ENCODE measurements at regions not wholly inside any gene's neighbourhood (a gene's known extent, or its start where the extent isn't known, plus 50 kb on each side); places are given as distances from the start of the nearest gene placed in this dataset.
A peak's percentile ranks its signal among the peaks of the same experiment; 100 is the strongest.

DNA sequence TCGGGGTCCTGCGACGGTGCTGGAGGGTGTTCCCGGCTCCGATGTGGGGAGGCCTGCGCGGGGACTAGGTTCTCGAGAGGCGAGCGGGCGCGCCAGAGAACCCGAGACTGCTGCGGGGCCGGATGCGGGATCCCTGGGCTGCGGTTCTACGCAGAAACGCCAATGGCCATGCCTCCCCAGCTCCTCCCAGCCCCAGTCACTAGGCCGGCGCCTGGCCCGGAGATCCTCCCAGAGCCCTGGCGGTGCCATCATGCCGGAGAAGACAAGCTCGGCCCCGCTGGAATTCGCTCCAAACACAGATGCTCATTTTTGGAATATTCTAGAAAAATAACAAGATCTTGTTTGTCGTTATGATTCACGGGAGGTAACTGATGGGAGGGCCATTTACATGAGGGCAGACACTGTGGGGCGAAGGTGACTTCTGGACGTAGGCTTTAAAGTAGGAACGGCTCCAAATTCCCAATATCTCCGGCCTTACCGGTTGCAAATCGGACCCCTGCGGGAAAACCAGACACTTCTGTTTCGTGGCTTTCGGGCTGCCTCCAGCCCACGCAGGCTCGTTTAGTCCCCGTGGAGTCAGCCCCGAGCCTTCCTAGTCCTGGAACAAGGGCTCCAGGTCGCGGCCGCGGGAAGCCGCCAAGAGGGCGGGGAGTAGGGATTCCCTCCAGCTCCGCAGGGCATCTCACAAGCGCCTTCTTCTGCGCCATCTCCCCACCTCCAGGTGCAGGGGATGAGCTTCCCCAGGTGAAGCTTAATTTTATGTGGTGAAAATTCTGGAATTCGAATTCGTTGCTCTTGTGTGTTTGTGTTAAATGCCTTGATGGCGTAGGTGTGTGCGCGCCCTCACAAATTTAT lies 74.8 kb upstream of the POLG start:
- Histone ChIP-seq H3K4me3 (peak overlapping the region; percentile 31 to 47 (median 36)), H3K4me1 (peaks cover 29 to 56% (median 50%) of the 10 kb centered on the region in 4 donors)
- intact Hi-C loops (cut with DNase I) = no loop called here

DNA sequence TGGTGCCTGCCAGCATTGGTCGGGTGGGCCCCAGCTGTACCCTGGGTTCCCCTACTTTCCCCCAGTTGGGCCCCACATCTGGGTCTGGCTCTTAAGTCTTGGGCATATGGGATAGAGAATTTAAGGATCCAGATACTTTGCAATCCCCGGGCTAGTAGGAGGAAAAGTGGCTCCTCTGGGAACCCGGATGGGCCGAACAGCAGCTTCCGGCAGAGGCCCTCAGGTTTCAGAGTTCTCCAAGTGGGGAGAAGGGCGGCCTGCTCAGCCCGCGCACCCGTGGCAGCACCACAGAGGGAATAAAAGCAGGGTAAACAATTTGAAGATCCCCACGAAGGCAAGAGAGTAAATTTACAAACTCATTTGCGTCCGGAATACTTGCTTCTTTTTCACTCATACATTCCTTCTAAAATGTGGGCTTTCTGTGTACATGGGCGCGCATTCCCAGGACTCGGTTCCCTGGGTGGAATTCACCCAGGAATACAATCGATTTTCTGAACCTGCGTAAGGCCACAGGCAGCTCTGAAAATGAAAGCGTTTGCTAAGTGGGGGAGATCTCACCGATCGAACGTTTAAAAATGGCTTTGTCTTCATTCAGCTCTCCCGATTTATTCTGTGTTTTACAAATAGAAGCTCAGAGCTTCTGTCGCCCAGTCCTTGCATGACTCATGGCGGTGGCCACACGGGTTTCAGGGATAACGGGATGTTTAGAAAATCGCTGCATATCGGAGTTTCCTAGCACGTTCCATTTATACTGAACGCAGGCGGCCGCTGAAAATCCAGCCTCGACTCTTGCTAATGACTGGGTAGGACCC lies 74.0 kb upstream of the POLG start:
- Histone ChIP-seq H3K27ac (replicated peaks in 1 of 4) (no peak overlapping the region), H3K4me3 (peak overlapping the region; percentile 31 to 47 (median 36)), H3K9me3 (no peaks in the 10 kb centered on the region), H3K4me1 (peaks cover 29 to 62% (median 50%) of the 10 kb centered on the region in 4 donors), H3K27me3 (peaks cover 0 to 100% (median 94%) of the 10 kb centered on the region in 4 donors), H3K36me3 (no peaks in the 10 kb centered on the region)
- intact Hi-C loops (cut with DNase I) = no loop called here
- no peak for DNase-seq (ENCODE audit: extremely low spot score)
- 14% methylated on average over 22 of the region's 33 CpGs for WGBS
- TF ChIP-seq EP300 (IDR thresholded peaks at IDR 0.05) (no peak), POLR2AphosphoS5 (IDR thresholded peaks at IDR 0.05) (no peak), POLR2A (IDR thresholded peaks at IDR 0.05; ENCODE audit: low read depth) (no peak)
- TF ChIP-seq, protein P1, sequence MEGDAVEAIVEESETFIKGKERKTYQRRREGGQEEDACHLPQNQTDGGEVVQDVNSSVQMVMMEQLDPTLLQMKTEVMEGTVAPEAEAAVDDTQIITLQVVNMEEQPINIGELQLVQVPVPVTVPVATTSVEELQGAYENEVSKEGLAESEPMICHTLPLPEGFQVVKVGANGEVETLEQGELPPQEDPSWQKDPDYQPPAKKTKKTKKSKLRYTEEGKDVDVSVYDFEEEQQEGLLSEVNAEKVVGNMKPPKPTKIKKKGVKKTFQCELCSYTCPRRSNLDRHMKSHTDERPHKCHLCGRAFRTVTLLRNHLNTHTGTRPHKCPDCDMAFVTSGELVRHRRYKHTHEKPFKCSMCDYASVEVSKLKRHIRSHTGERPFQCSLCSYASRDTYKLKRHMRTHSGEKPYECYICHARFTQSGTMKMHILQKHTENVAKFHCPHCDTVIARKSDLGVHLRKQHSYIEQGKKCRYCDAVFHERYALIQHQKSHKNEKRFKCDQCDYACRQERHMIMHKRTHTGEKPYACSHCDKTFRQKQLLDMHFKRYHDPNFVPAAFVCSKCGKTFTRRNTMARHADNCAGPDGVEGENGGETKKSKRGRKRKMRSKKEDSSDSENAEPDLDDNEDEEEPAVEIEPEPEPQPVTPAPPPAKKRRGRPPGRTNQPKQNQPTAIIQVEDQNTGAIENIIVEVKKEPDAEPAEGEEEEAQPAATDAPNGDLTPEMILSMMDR (IDR thresholded peaks at IDR 0.05) = no peak

More for the DNA sequence above, 74.8 kb upstream of the POLG start:
- H3K9me3 ChIP-seq = no peaks in the 10 kb centered on the region
- TF ChIP-seq POLR2A (IDR thresholded peaks at IDR 0.05; ENCODE audit: low read depth) (no peak), POLR2AphosphoS5 (IDR thresholded peaks at IDR 0.05) (no peak), EP300 (IDR thresholded peaks at IDR 0.05) (no peak)
- TF ChIP-seq, protein P1 (IDR thresholded peaks at IDR 0.05) = no peak
- H3K36me3 ChIP-seq = no peaks in the 10 kb centered on the region
- 13% methylated on average over 23 of the region's 56 CpGs for WGBS
- H3K27me3 ChIP-seq = peaks cover 0 to 100% (median 89%) of the 10 kb centered on the region in 4 donors
- DNase-seq (ENCODE audit: extremely low spot score) = no peak
- H3K27ac ChIP-seq (replicated peaks in 1 of 4) = no peak overlapping the region

DNA sequence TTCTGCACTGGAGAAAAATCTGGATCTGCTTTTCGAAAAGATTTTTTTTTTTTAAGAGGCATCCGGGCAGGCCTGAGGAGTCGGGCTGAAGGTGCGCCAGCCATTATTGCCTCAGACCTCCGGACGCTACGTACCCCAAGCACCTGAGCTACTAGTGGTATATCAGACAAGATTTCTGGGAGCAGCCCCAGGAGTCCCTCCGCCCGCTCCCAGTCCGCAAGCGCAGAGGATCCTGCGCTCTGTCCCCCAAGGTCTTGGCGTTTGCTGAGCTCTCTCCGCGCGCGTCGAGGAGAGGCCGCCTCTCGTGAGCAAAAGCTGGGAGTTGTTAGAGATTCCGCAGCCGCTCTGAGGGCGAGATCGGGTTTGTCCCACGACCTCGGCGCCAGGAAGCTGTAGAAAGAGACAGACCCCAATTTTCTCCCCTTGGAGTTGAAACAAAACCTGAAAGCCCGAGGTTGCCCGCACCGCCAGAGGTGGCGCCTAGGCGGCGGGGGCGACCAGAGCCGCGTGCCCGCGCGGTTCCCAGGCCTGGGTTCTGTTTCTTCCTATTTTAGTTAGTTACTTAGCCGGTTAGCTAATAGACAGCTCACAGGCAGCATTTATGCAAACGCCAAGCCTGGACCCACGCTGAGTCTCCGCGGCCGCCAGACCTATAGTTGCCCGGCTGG lies 72.5 kb upstream of the POLG start:
- no peak overlapping the region for H3K27ac ChIP-seq (replicated peaks in 1 of 4)
- intact Hi-C loops (cut with DNase I) = no loop called here
- no peaks in the 10 kb centered on the region for H3K36me3 ChIP-seq
- H3K4me1 ChIP-seq = peaks cover 29 to 72% (median 57%) of the 10 kb centered on the region in 4 donors
- peak overlapping the region in 3 of 4 donors; percentile 9 to 28 (median 27) for H3K4me3 ChIP-seq
- TF ChIP-seq, protein P1 (IDR thresholded peaks at IDR 0.05) = no peak
- TF ChIP-seq POLR2AphosphoS5 (IDR thresholded peaks at IDR 0.05) (no peak), EP300 (IDR thresholded peaks at IDR 0.05) (no peak), POLR2A (IDR thresholded peaks at IDR 0.05; ENCODE audit: low read depth) (no peak)
- WGBS = 23% methylated on average over 27 of the region's 46 CpGs
- DNase-seq (ENCODE audit: extremely low spot score) = no peak
- peaks cover 0 to 100% (median 81%) of the 10 kb centered on the region in 4 donors for H3K27me3 ChIP-seq
- no peaks in the 10 kb centered on the region for H3K9me3 ChIP-seq

DNA sequence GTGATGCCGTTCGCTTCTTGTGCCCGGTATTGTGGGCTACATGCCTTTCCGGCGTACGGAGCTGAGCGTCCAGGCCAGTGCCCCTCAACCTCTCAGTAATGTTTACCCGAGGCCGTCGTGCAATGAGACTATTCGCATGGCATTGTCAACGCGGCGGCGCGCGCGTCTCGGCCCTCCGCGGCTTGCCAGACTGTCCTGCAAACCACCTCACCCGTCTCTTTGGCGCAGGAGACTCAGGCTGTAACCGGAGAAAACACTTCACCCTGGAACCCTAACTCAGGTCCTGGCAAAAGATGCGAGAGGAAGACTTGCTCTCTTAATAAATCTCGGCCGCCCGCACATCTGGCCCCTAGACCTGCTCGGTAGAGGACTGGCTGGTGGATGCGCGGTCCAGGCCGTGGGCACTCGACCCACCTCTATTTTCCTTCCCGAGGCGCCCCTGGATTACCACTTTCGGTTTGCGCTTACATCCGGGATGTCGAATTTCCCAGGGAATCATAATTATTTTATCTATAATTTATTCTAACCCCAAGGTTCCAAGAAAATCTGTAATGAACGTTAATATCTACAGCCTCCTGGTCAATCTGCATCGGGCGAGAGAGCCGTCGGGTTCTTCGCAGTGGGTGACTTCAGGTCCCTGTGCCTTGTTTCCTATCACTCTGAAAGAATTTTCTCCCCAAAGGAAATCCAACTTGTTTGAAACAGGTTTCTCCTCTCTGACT lies 71.8 kb upstream of the POLG start:
- no peak overlapping the region for H3K27ac ChIP-seq (replicated peaks in 1 of 4)
- no peak for DNase-seq (ENCODE audit: extremely low spot score)
- H3K9me3 ChIP-seq = no peaks in the 10 kb centered on the region
- H3K36me3 ChIP-seq = no peaks in the 10 kb centered on the region
- TF ChIP-seq, protein P1 (IDR thresholded peaks at IDR 0.05) = no peak
- TF ChIP-seq POLR2A (IDR thresholded peaks at IDR 0.05; ENCODE audit: low read depth) (no peak), EP300 (IDR thresholded peaks at IDR 0.05) (no peak)
- intact Hi-C loops (cut with DNase I) = no loop called here
- peak overlapping the region in 3 of 4 donors; percentile 13 to 33 (median 28) for H3K4me3 ChIP-seq
- peaks cover 0 to 99% (median 74%) of the 10 kb centered on the region in 4 donors for H3K27me3 ChIP-seq
- WGBS = 16% methylated on average over 42 of the region's 45 CpGs
- peaks cover 25 to 72% (median 59%) of the 10 kb centered on the region in 4 donors for H3K4me1 ChIP-seq

Data from esophagus muscularis mucosa (tissue), 4 donors.